ENCODE measurements at regions not wholly inside any gene's neighbourhood (a gene's known extent, or its start where the extent isn't known, plus 50 kb on each side); places are given as distances from the start of the nearest gene placed in this dataset.

DNA sequence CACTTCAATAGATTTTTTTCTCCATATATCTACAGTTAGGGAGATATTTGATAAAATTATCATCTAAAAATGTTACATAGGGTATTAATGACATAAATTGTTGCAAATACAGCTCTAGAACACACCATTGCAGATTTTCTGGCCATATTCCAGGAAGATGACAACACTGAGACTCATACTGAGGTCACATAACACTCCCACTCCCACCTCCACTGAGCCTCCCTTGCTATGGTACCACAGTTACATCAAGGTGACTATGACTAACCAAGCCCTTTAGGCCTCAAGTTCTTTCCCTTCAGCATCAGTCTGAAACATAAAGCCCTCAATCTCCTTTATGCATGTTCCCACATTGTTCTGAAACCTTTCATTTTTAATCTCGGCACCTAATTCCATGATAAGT, 932.0 kb upstream of the IGFBP7 start:
- POLR2A ChIA-PET, result no interaction called here
- no peaks in the 10 kb centered on the region for H3K36me3 ChIP-seq (ENCODE audit: control insufficient read depth, insufficient read depth, low read length)
- H3K4me1 ChIP-seq, result no peaks in the 10 kb centered on the region
- H3K4me3 Mint-ChIP-seq (ENCODE audit: unreplicated experiment), result no peak overlapping the region
- no peaks in the 10 kb centered on the region for H3K36me3 Mint-ChIP-seq (ENCODE audit: insufficient read depth, unreplicated experiment)
- H3K27me3 Mint-ChIP-seq (ENCODE audit: insufficient read depth, unreplicated experiment), result no peaks in the 10 kb centered on the region
- CTCF ChIA-PET, result no interaction called here
- TF ChIP-seq, protein P1, sequence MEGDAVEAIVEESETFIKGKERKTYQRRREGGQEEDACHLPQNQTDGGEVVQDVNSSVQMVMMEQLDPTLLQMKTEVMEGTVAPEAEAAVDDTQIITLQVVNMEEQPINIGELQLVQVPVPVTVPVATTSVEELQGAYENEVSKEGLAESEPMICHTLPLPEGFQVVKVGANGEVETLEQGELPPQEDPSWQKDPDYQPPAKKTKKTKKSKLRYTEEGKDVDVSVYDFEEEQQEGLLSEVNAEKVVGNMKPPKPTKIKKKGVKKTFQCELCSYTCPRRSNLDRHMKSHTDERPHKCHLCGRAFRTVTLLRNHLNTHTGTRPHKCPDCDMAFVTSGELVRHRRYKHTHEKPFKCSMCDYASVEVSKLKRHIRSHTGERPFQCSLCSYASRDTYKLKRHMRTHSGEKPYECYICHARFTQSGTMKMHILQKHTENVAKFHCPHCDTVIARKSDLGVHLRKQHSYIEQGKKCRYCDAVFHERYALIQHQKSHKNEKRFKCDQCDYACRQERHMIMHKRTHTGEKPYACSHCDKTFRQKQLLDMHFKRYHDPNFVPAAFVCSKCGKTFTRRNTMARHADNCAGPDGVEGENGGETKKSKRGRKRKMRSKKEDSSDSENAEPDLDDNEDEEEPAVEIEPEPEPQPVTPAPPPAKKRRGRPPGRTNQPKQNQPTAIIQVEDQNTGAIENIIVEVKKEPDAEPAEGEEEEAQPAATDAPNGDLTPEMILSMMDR (IDR thresholded peaks at IDR 0.05; ENCODE audit: insufficient read depth in 1 of 2, low read depth in 1 of 2, low read length in 1 of 2, severe bottlenecking in 1 of 2, unreplicated experiment in 1 of 2), result no peak
- no peaks in the 10 kb centered on the region for H3K4me1 Mint-ChIP-seq (ENCODE audit: low read depth, unreplicated experiment)
- no peaks in the 10 kb centered on the region for H3K27me3 ChIP-seq (replicated peaks; ENCODE audit: control insufficient read depth, insufficient read depth, low read length)
- BruUV-seq (replicated peaks), result no TSS peak
- DNase-seq, result no peak
- peaks cover 22% of the 10 kb centered on the region for H3K9me3 Mint-ChIP-seq (ENCODE audit: unreplicated experiment)
- no peak overlapping the region for H3K27ac Mint-ChIP-seq (ENCODE audit: unreplicated experiment)
- intact Hi-C loops (cut with micrococcal nuclease; ENCODE audit: unreplicated experiment), result no loop called here
- no peaks in the 10 kb centered on the region for H3K9me3 ChIP-seq
- H3K4me3 ChIP-seq (ENCODE audit: low read depth, low read length), result no peak overlapping the region

DNA sequence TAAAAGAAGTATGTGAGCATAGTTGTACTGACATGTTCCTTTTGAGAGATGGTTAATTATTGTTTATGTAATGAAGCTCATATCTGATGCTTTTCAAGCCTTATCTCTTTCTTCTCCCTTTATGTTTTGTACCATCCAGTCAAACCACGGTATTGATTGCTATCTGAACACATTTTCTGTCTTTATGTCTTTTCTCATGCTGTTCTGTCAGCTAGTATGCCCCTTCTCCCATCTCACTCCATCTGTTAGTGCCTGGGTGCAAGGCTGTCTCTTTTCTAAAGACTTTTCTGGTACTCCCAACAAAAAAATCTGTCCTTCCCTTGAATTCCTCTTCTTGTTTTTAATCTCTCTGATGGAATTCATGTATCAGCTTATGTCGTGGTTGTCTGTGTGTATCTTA, 883.8 kb upstream of the IGFBP7 start:
- no peak overlapping the region for H3K4me3 ChIP-seq (ENCODE audit: low read depth, low read length)
- H3K9me3 Mint-ChIP-seq (ENCODE audit: unreplicated experiment), result no peaks in the 10 kb centered on the region
- POLR2A ChIA-PET, result no interaction called here

DNA sequence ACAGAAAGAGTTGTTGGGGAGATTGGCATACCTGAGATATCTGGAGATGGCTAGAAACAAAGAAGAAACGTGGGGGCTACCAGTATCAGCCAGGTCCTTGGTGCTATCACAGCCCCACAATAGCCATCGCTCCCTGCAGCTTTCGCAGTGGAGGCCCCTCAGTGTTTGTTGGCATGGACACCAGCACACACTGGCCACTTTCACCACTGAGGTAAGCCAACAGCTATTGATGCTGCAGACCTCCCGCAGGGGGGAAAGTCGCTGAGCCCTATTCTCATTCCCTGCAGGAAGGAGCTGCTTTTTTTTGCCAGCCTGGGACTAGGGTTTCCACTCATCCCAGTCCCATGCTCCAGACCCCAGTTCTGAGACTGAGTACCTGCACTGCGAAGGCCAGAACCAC, 879.2 kb upstream of the IGFBP7 start:
- intact Hi-C loops (cut with micrococcal nuclease; ENCODE audit: unreplicated experiment), result no loop called here
- no peak overlapping the region for H3K27ac Mint-ChIP-seq (ENCODE audit: unreplicated experiment)
- Histone ChIP-seq H3K4me1 (no peaks in the 10 kb centered on the region), H3K36me3 (ENCODE audit: control insufficient read depth, insufficient read depth, low read length) (no peaks in the 10 kb centered on the region), H3K27me3 (replicated peaks; ENCODE audit: control insufficient read depth, insufficient read depth, low read length) (no peaks in the 10 kb centered on the region), H3K4me3 (ENCODE audit: low read depth, low read length) (no peak overlapping the region), H3K9me3 (no peaks in the 10 kb centered on the region)
- no peak for DNase-seq
- peaks cover 3% of the 10 kb centered on the region for H3K27me3 Mint-ChIP-seq (ENCODE audit: insufficient read depth, unreplicated experiment)
- CTCF ChIA-PET, result no interaction called here
- H3K4me1 Mint-ChIP-seq (ENCODE audit: low read depth, unreplicated experiment), result no peaks in the 10 kb centered on the region
- H3K36me3 Mint-ChIP-seq (ENCODE audit: insufficient read depth, unreplicated experiment), result no peaks in the 10 kb centered on the region
- no TSS peak for BruUV-seq (replicated peaks)
- POLR2A ChIA-PET, result no interaction called here
- TF ChIP-seq, protein P1 (IDR thresholded peaks at IDR 0.05; ENCODE audit: insufficient read depth in 1 of 2, low read depth in 1 of 2, low read length in 1 of 2, severe bottlenecking in 1 of 2, unreplicated experiment in 1 of 2), result no peak
- no peak overlapping the region for H3K4me3 Mint-ChIP-seq (ENCODE audit: unreplicated experiment)
- H3K9me3 Mint-ChIP-seq (ENCODE audit: unreplicated experiment), result no peaks in the 10 kb centered on the region

More for the DNA sequence above, 883.8 kb upstream of the IGFBP7 start:
- no peak overlapping the region for H3K4me3 Mint-ChIP-seq (ENCODE audit: unreplicated experiment)
- Histone ChIP-seq H3K36me3 (ENCODE audit: control insufficient read depth, insufficient read depth, low read length) (no peaks in the 10 kb centered on the region), H3K9me3 (no peaks in the 10 kb centered on the region), H3K4me1 (no peaks in the 10 kb centered on the region), H3K27me3 (replicated peaks; ENCODE audit: control insufficient read depth, insufficient read depth, low read length) (no peaks in the 10 kb centered on the region)
- CTCF ChIA-PET, result no interaction called here
- TF ChIP-seq, protein P1 (IDR thresholded peaks at IDR 0.05; ENCODE audit: insufficient read depth in 1 of 2, low read depth in 1 of 2, low read length in 1 of 2, severe bottlenecking in 1 of 2, unreplicated experiment in 1 of 2), result no peak
- no peak overlapping the region for H3K27ac Mint-ChIP-seq (ENCODE audit: unreplicated experiment)
- BruUV-seq (replicated peaks), result no TSS peak
- H3K36me3 Mint-ChIP-seq (ENCODE audit: insufficient read depth, unreplicated experiment), result no peaks in the 10 kb centered on the region
- intact Hi-C loops (cut with micrococcal nuclease; ENCODE audit: unreplicated experiment), result no loop called here
- no peaks in the 10 kb centered on the region for H3K4me1 Mint-ChIP-seq (ENCODE audit: low read depth, unreplicated experiment)
- DNase-seq, result no peak
- peaks cover 3% of the 10 kb centered on the region for H3K27me3 Mint-ChIP-seq (ENCODE audit: insufficient read depth, unreplicated experiment)

Measured in Caco-2 (cell line).